ENCODE measurements at regions not wholly inside any gene's neighbourhood (a gene's known extent, or its start where the extent isn't known, plus 50 kb on each side); places are given as distances from the start of the nearest gene placed in this dataset.
"Not testable (repeated sequence)": the region's sequence is repeated elsewhere in the genome, so short reads cannot be mapped to it uniquely, and the experiment has no call there.

DNA sequence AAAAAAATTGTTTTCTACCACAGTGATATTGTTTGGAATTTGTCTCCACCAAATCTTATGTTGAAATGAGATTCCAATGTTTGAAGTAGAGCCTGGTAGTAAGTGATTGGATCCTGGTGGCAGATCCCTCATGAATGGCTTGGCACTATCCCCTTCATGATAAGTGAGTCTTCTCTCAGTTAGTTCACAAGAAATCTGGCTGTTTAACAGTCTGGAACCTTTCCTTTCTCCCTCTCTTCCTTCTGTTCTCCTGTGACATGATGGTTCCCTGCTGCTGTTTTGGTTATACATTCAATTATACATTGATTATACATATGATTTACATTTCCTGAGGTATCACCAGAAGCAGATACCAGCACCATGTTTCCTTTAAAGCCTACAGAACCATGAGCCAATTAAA is 442.2 kb downstream of the SLC6A15 start:
- Histone ChIP-seq H3K4me3 (no peak overlapping the region), H3K9me3 (no peaks in the 10 kb centered on the region), H3K4me1 (no peaks in the 10 kb centered on the region), H3K27ac (no peak overlapping the region), H3K36me3 (no peaks in the 10 kb centered on the region), H3K27me3 (no peaks in the 10 kb centered on the region)
- TF ChIP-seq, protein P1, sequence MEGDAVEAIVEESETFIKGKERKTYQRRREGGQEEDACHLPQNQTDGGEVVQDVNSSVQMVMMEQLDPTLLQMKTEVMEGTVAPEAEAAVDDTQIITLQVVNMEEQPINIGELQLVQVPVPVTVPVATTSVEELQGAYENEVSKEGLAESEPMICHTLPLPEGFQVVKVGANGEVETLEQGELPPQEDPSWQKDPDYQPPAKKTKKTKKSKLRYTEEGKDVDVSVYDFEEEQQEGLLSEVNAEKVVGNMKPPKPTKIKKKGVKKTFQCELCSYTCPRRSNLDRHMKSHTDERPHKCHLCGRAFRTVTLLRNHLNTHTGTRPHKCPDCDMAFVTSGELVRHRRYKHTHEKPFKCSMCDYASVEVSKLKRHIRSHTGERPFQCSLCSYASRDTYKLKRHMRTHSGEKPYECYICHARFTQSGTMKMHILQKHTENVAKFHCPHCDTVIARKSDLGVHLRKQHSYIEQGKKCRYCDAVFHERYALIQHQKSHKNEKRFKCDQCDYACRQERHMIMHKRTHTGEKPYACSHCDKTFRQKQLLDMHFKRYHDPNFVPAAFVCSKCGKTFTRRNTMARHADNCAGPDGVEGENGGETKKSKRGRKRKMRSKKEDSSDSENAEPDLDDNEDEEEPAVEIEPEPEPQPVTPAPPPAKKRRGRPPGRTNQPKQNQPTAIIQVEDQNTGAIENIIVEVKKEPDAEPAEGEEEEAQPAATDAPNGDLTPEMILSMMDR (IDR thresholded peaks at IDR 0.05) = no peak
- intact Hi-C loops (cut with DNase I) = no loop called here
- DNase-seq (no peak), ATAC-seq (no peak)

DNA sequence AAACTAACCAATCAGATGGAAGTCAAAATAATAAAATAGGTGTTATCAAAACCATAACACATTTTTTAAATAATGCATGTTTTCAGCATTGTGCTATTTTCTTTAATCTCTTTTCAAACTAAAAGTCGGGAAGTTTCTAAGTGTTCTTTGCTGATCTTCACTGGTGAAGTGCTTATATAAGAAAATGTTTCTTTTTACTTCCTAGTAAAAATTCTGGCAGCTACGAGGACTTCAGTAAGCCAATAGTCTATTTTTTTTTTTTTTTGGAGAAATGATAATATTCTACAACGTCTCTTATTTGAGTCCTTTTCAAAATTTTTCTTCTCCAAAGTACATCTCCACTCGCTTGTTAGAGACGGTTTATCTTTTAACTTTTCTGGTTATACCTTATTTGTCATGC is 448.0 kb downstream of the SLC6A15 start:
- Histone ChIP-seq H3K27ac (no peak overlapping the region), H3K36me3 (no peaks in the 10 kb centered on the region), H3K27me3 (no peaks in the 10 kb centered on the region), H3K4me3 (no peak overlapping the region), H3K4me1 (peaks cover 0 to 3% of the 10 kb centered on the region in 2 donors), H3K9me3 (no peaks in the 10 kb centered on the region)
- TF ChIP-seq, protein P1 (IDR thresholded peaks at IDR 0.05) = no peak
- intact Hi-C loops (cut with DNase I) = no loop called here
- ATAC-seq (no peak), DNase-seq (peak in 1 of 4 donors; percentile 1)

DNA sequence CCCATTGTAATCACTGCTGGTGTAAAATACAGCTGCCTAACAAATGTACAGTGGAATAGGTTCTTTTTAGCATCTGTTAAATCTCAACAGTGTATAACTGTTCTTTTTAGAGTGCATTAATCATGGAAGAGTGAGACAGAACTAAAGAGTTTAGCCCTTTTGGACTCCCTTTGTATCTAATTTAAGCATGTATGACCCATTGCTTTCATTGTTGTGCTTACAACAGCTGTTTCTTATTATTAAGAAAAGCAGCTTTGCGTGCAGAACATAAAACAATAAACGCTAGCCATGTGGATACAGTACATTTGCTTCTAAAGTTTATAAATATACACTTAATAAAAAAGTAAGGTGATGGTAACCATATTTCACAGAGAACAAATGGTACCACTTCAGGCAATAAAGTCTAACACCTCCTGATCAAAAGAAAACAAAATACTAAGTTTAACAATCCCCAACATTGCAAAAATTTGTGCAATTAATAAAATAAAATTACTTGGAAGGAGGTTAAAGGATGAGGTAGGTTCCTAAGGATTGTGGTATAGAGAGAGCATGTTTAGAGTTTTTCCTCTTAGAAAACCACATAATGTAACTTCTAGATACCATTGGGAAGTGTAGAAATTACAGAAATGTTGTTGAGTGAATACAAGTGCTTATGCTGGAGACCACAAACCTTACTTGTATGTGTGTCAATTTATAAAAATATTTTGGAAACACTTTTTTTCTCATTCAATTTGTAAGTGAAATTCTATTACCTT is 448.7 kb downstream of the SLC6A15 start:
- Histone ChIP-seq H3K9me3 (no peaks in the 10 kb centered on the region), H3K27ac (no peak overlapping the region), H3K27me3 (no peaks in the 10 kb centered on the region), H3K36me3 (no peaks in the 10 kb centered on the region), H3K4me1 (peaks cover 0 to 3% of the 10 kb centered on the region in 2 donors), H3K4me3 (no peak overlapping the region)
- intact Hi-C loops (cut with DNase I) = no loop called here
- DNase-seq = peak in 2 of 4 donors; percentile 8 to 13
- TF ChIP-seq, protein P1 (IDR thresholded peaks at IDR 0.05) = no peak
- ATAC-seq = no peak

DNA sequence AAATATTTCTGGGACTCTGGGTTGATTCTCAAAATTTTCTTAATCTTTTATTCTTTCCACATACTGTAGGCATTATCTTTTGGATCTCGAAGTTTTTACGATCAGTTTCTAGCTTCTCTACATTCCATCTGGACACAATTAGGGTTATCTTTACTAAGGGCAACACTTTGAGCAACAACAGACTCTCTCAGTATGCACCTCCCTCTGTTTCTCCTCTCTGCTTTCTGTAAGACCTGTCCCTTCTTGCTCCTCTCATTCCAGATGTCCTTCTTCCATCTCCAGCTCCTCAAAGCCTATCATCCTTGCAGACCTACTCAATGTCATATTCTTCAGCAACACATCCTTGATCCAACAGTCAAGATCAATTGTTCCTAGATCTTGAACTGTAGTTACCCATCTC is 457.0 kb downstream of the SLC6A15 start:
- no peak overlapping the region for H3K27ac ChIP-seq
- TF ChIP-seq, protein P1 (IDR thresholded peaks at IDR 0.05) = no peak
- ATAC-seq = no peak
- H3K9me3 ChIP-seq = no peaks in the 10 kb centered on the region
- H3K27me3 ChIP-seq = no peaks in the 10 kb centered on the region
- no peaks in the 10 kb centered on the region for H3K4me1 ChIP-seq
- no peaks in the 10 kb centered on the region for H3K36me3 ChIP-seq
- intact Hi-C loops (cut with DNase I) = no loop called here
- no peak overlapping the region for H3K4me3 ChIP-seq
- no peak for DNase-seq

DNA sequence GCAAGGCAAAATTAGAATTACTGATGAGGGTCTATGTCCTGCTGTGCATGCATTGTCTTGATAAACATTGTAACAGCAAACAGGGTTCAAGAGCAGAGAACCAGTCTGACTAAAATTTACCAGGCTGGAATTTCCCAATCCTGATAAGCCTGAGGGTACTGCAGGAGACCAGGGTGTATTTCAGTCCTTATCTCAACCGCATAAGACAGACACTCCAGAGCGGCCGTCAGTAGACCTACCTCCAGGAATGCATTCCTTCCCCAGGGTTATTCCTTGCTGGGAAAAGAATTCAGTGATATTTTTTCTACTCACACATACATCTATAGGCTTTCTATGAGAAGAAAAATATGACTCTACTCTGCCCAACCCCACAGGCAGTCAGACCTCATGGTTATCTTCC is 466.1 kb downstream of the SLC6A15 start:
- DNase-seq; H3K27me3 ChIP-seq; H3K27ac ChIP-seq; H3K4me3 ChIP-seq; ATAC-seq; H3K4me1 ChIP-seq; H3K9me3 ChIP-seq; H3K36me3 ChIP-seq; intact Hi-C loops (cut with DNase I): not testable (repeated sequence)

DNA sequence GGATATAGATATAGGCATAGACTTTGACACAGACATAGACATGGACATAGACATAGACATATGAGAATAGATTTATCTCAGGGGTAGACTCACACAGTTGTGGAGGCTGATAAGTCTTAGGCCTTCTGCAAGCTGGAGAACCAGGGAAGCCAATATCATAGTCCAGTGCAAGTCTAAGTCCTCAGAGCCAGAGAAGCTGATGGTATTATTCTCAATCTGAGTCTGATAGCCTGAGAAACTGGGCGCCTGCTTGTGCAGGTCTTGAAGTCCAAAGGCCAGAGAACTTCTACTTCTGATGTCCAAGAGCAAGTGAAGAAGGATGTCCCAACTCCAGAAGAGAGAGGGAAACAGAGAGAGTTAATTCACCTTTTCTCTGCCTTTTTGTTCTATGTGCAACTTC is 476.5 kb downstream of the SLC6A15 start:
- no peak overlapping the region for H3K27ac ChIP-seq
- ATAC-seq = no peak
- no peak for DNase-seq
- H3K9me3 ChIP-seq = no peaks in the 10 kb centered on the region
- H3K27me3 ChIP-seq = no peaks in the 10 kb centered on the region
- no peak overlapping the region for H3K4me3 ChIP-seq
- H3K4me1 ChIP-seq = no peaks in the 10 kb centered on the region
- intact Hi-C loops (cut with DNase I) = no loop called here
- H3K36me3 ChIP-seq = no peaks in the 10 kb centered on the region
- TF ChIP-seq, protein P1 (IDR thresholded peaks at IDR 0.05) = no peak
